GM13977 (cell line): ENCODE measurements at regions not wholly inside any gene's neighbourhood (a gene's known extent, or its start where the extent isn't known, plus 50 kb on each side); places are given as distances from the start of the nearest gene placed in this dataset.

Experiments used
- DNase-seq: peaks from one replicate; pipeline ENCODE4 v3.0.0; 2012; ENCODE audit warnings: low spot score
- in situ Hi-C: fragments of 300-500 bp; cut with MboI; formaldehyde crosslinking; loops from one replicate; pipeline ENCODE4 v1.12.0; 2022; ENCODE audit warnings: low sequenced_read_pairs, low pct_unique_long_range_greater_than_20kb, mixed read lengths, inconsistent platforms; ENCODE audit not compliant: unreplicated experiment
- TF ChIP-seq, protein P1 (sequence below): IDR thresholded peaks from 2 replicates; pipeline ENCODE4 v1.5.1; 2012; ENCODE audit warnings: mild to moderate bottlenecking, control low read depth; ENCODE audit not compliant: insufficient read depth; ENCODE audit errors: extremely low read depth, missing control alignments

- DNase-seq: no peak
Observed at GRCh38 chr13:91292630-91293221, 54.8 kb upstream of the MIR17HG start.

GRCh38 chr13:91295712-91296410 lies 51.6 kb upstream of the MIR17HG start:
- in situ Hi-C loops: no loop called here
- DNase-seq: no peak
- TF ChIP-seq, protein P1, sequence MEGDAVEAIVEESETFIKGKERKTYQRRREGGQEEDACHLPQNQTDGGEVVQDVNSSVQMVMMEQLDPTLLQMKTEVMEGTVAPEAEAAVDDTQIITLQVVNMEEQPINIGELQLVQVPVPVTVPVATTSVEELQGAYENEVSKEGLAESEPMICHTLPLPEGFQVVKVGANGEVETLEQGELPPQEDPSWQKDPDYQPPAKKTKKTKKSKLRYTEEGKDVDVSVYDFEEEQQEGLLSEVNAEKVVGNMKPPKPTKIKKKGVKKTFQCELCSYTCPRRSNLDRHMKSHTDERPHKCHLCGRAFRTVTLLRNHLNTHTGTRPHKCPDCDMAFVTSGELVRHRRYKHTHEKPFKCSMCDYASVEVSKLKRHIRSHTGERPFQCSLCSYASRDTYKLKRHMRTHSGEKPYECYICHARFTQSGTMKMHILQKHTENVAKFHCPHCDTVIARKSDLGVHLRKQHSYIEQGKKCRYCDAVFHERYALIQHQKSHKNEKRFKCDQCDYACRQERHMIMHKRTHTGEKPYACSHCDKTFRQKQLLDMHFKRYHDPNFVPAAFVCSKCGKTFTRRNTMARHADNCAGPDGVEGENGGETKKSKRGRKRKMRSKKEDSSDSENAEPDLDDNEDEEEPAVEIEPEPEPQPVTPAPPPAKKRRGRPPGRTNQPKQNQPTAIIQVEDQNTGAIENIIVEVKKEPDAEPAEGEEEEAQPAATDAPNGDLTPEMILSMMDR: no peak

More at GRCh38 chr13:91292630-91293221, 54.8 kb upstream of the MIR17HG start:
- TF ChIP-seq, protein P1: no peak
- in situ Hi-C loops: no loop called here

- DNase-seq: no peak
- TF ChIP-seq, protein P1: no peak
- in situ Hi-C loops: no loop called here
Observed at GRCh38 chr13:91297503-91297902, 50.0 kb upstream of the MIR17HG start.
